ENCODE measurements at regions not wholly inside any gene's neighbourhood (a gene's known extent, or its start where the extent isn't known, plus 50 kb on each side); places are given as distances from the start of the nearest gene placed in this dataset.
"Not testable (repeated sequence)": the region's sequence is repeated elsewhere in the genome, so short reads cannot be mapped to it uniquely, and the experiment has no call there.

GRCh38 chr5:124973661-124974060 lies 227.2 kb upstream of the ZNF608 start:
- FAIRE-seq = no peak

GRCh38 chr5:124976086-124976485 lies 229.6 kb upstream of the ZNF608 start:
- no peak for FAIRE-seq

- FAIRE-seq = no peak
These were observed 232.8 kb upstream of the ZNF608 start for GRCh38 chr5:124979251-124979650.

GRCh38 chr5:124980163-124980941 lies 233.9 kb upstream of the ZNF608 start:
- no peak for FAIRE-seq

GRCh38 chr5:124981901-124982300 lies 235.5 kb upstream of the ZNF608 start:
- no peak for FAIRE-seq

- FAIRE-seq = no peak
These were observed 239.7 kb upstream of the ZNF608 start for GRCh38 chr5:124986170-124986569.

GRCh38 chr5:124986667-124987066 lies 240.2 kb upstream of the ZNF608 start:
- FAIRE-seq = no peak

GRCh38 chr5:124987786-124988185 lies 241.3 kb upstream of the ZNF608 start:
- not testable (repeated sequence) for FAIRE-seq

- FAIRE-seq = no peak
These were observed 244.3 kb upstream of the ZNF608 start for GRCh38 chr5:124990723-124991122.

GRCh38 chr5:124995421-124995820 lies 249.0 kb upstream of the ZNF608 start:
- no peak for FAIRE-seq

GRCh38 chr5:124996023-124996763 lies 249.8 kb upstream of the ZNF608 start:
- FAIRE-seq = no peak

- no peak for FAIRE-seq
These were observed 250.3 kb upstream of the ZNF608 start for GRCh38 chr5:124996764-124997077.

GRCh38 chr5:124997186-124997893 lies 250.9 kb upstream of the ZNF608 start:
- FAIRE-seq = no peak

GRCh38 chr5:124998520-124998919 lies 252.1 kb upstream of the ZNF608 start:
- no peak for FAIRE-seq

GRCh38 chr5:125002727-125003598 lies 256.5 kb upstream of the ZNF608 start:
- FAIRE-seq = no peak

- FAIRE-seq = no peak
These were observed 257.6 kb upstream of the ZNF608 start for GRCh38 chr5:125004009-125004408.

- FAIRE-seq = no peak
These were observed 258.8 kb upstream of the ZNF608 start for GRCh38 chr5:125005266-125005665.

- no peak for FAIRE-seq
These were observed 259.7 kb upstream of the ZNF608 start for GRCh38 chr5:125006011-125006685.

- no peak for FAIRE-seq
These were observed 263.9 kb upstream of the ZNF608 start for GRCh38 chr5:125010356-125010755.

- FAIRE-seq = no peak
These were observed 264.6 kb upstream of the ZNF608 start for GRCh38 chr5:125011014-125011413.

GRCh38 chr5:125011419-125011818 lies 265.0 kb upstream of the ZNF608 start:
- FAIRE-seq = no peak

GRCh38 chr5:125011947-125012346 lies 265.5 kb upstream of the ZNF608 start:
- no peak for FAIRE-seq
